IMR-90 (cell line): ENCODE measurements at regions not wholly inside any gene's neighbourhood (a gene's known extent, or its start where the extent isn't known, plus 50 kb on each side); places are given as distances from the start of the nearest gene placed in this dataset.

ENCODE experiments used
- ATAC-seq: fragments of 200-7000 bp; cut with Tn5 transposase; 2 replicates; pipeline ENCODE4 v1.9.1; 2020; ENCODE audit warnings: low read depth, mild to moderate bottlenecking, moderate library complexity
- BruUV-seq: library from RNA; stranded (reverse); fragments of 400-500 nt; replicated peaks from 2 replicates; lab custom pipeline; 2021; lab: Mats Ljungman, UMichigan
- CTCF ChIA-PET: fragments of 300-600 bp; formaldehyde crosslinking; extraction: SDS; loops from one replicate; lab custom pipeline; 2021; ENCODE audit warnings: antibody characterized with exemption; lab: Yijun Ruan, JAX
- POLR2A ChIA-PET: fragments of 300-600 bp; sonication (Branson Sonifier 250); formaldehyde crosslinking; loops from one replicate; lab custom pipeline; 2022; ENCODE audit warnings: antibody characterized with exemption; ENCODE audit not compliant: unreplicated experiment; lab: Charles Lee
- DNase-seq: peaks from one replicate; pipeline ENCODE4 v3.0.0; 2013
- H2AFZ ChIP-seq: replicated peaks from 2 replicates; pipeline ENCODE3; 2013; ENCODE audit warnings: low read length, mild to moderate bottlenecking; ENCODE audit not compliant: poor library complexity
- H2AK5ac ChIP-seq: 2 replicates; pipeline ENCODE4 v1.6.1; 2013; ENCODE audit warnings: low read depth, low read length, inconsistent platforms
- H2AK9ac ChIP-seq: replicated peaks from 2 replicates; pipeline ENCODE3; 2013; ENCODE audit warnings: mild to moderate bottlenecking, low read depth, low read length, moderate library complexity; ENCODE audit not compliant: poor library complexity
- H2BK120ac ChIP-seq: 2 replicates; pipeline ENCODE4 v1.6.1; 2013; ENCODE audit warnings: low read depth, low read length, inconsistent platforms
- H2BK15ac ChIP-seq: 3 replicates; pipeline ENCODE4 v1.6.1; 2013; ENCODE audit warnings: low read depth, low read length, inconsistent platforms
- H2BK20ac ChIP-seq: 2 replicates; pipeline ENCODE4 v1.6.1; 2013; ENCODE audit warnings: low read depth, mild to moderate bottlenecking, inconsistent platforms, low read length, moderate library complexity
- H2BK5ac ChIP-seq: 2 replicates; pipeline ENCODE4 v1.6.1; 2013; ENCODE audit warnings: mild to moderate bottlenecking, low read depth, low read length, inconsistent platforms; ENCODE audit not compliant: poor library complexity, severe bottlenecking
- H3K14ac ChIP-seq: replicated peaks from 2 replicates; pipeline ENCODE4 v1.6.1; 2013; ENCODE audit warnings: low read depth, low read length, inconsistent platforms
- H3K18ac ChIP-seq: 2 replicates; pipeline ENCODE4 v1.6.1; 2013; ENCODE audit warnings: low read depth, low read length, control low read depth
- H3K23ac ChIP-seq: 2 replicates; pipeline ENCODE4 v1.6.1; 2013; ENCODE audit warnings: low read depth, low read length, inconsistent platforms
- H3K27ac ChIP-seq: 2 replicates; pipeline ENCODE4 v1.5.1; 2013; ENCODE audit warnings: mild to moderate bottlenecking, control low read depth, low read length; ENCODE audit not compliant: insufficient read depth
- H3K27me3 ChIP-seq: 2 replicates; pipeline ENCODE4 v1.6.1; 2013; ENCODE audit warnings: low read length; ENCODE audit not compliant: control insufficient read depth, insufficient read depth
- H3K36me3 ChIP-seq: 2 replicates; pipeline ENCODE4 v1.6.1; 2013; ENCODE audit warnings: low read length, mixed read lengths; ENCODE audit not compliant: control insufficient read depth, insufficient read depth
- H3K4ac ChIP-seq: 2 replicates; pipeline ENCODE4 v1.6.1; 2013; ENCODE audit warnings: low read depth, low read length, inconsistent platforms
- H3K4me1 ChIP-seq: 2 replicates; pipeline ENCODE4 v1.6.1; 2013; ENCODE audit warnings: low read length, mixed read lengths; ENCODE audit not compliant: control insufficient read depth, insufficient read depth
- H3K4me2 ChIP-seq: 2 replicates; pipeline ENCODE4 v1.6.1; 2013; ENCODE audit warnings: low read depth, mild to moderate bottlenecking, control low read depth, low read length, moderate library complexity
- H3K4me3 ChIP-seq: 2 replicates; pipeline ENCODE4 v1.5.1; 2013; ENCODE audit warnings: low read depth, mild to moderate bottlenecking, control low read depth, low read length, moderate library complexity; ENCODE audit not compliant: insufficient read depth
- H3K56ac ChIP-seq: 2 replicates; pipeline ENCODE4 v1.6.1; 2013; ENCODE audit warnings: low read length, inconsistent platforms; ENCODE audit not compliant: insufficient read depth; ENCODE audit errors: extremely low read depth
- H3K79me1 ChIP-seq, 2 experiments: 2 replicates each; pipeline ENCODE4 v1.6.1; 2013; ENCODE audit warnings: low read length in 2 of 2, inconsistent platforms in 1 of 2, low read depth in 1 of 2
- H3K9ac ChIP-seq: 2 replicates; pipeline ENCODE4 v1.6.1; 2013; ENCODE audit warnings: low read depth, low read length, control low read depth
- H3K9me1 ChIP-seq: 2 replicates; pipeline ENCODE4 v1.6.1; 2013; ENCODE audit warnings: low read length, inconsistent platforms; ENCODE audit not compliant: insufficient read depth
- H3K9me3 ChIP-seq: 2 replicates; pipeline ENCODE4 v1.6.1; 2013; ENCODE audit warnings: low read length; ENCODE audit not compliant: control insufficient read depth, insufficient read depth
- H4K20me1 ChIP-seq: 2 replicates; pipeline ENCODE4 v1.6.1; 2013; ENCODE audit warnings: low read length, inconsistent platforms; ENCODE audit not compliant: insufficient read depth
- H4K5ac ChIP-seq: 2 replicates; pipeline ENCODE4 v1.6.1; 2013; ENCODE audit warnings: mild to moderate bottlenecking, low read depth, low read length, control low read depth
- H4K8ac ChIP-seq, 2 experiments: 2 replicates each; pipeline ENCODE4 v1.6.1; 2013; ENCODE audit warnings: low read depth in 2 of 2, low read length in 2 of 2, control low read depth in 1 of 2, inconsistent platforms in 1 of 2
- H4K91ac ChIP-seq: 2 replicates; pipeline ENCODE4 v1.6.1; 2013; ENCODE audit warnings: low read depth, low read length, inconsistent platforms; ENCODE audit not compliant: insufficient read depth
- ELK1 ChIP-seq: fragments of 150-350 bp; IDR thresholded peaks from 2 replicates; pipeline ENCODE4 v1.6.1; 2016; ENCODE audit warnings: low read depth, mild to moderate bottlenecking, low read length, moderate library complexity, borderline replicate concordance
- SMC3 ChIP-seq: fragments of 150-350 bp; IDR thresholded peaks from 2 replicates; pipeline ENCODE4 v1.6.1; 2016; ENCODE audit warnings: low read depth, mild to moderate bottlenecking, antibody characterized with exemption, low read length, moderate library complexity
- WGBS, 2 experiments: methylation state at CpG; one replicate each; pipeline versions ENCODE4 v1.1.5 to v1.1.7; 2013; ENCODE audit warnings: missing lambda C conversion rate in 2 of 2; ENCODE audit not compliant: insufficient read length in 1 of 2; ENCODE audit errors: extremely low coverage in 2 of 2; 5-methylcytosine and 5-hydroxymethylcytosine counted together
- dilution Hi-C: fragments of 300-500 bp; cut with HindIII; formaldehyde crosslinking; loops from one replicate; pipeline ENCODE4 v1.14.3; 2018; ENCODE audit warnings: low sequenced_read_pairs; ENCODE audit not compliant: unreplicated experiment
- in situ Hi-C: fragments of 300-500 bp; cut with MboI; formaldehyde crosslinking; loops from 3 replicates; pipeline ENCODE4 v1.14.3; 2019; ENCODE audit warnings: low sequenced_read_pairs, inconsistent platforms, mixed read lengths
- intact Hi-C: fragments of 100-400 bp; cut with micrococcal nuclease; formaldehyde crosslinking; loops from 2 replicates; pipeline ENCODE4 v1.10.0; 2022

- H2AK9ac ChIP-seq: no peak overlapping the region
- no peaks in the 10 kb centered on the region for H4K20me1 ChIP-seq
- H3K4me3 ChIP-seq: no peak overlapping the region
- H3K9me1 ChIP-seq: peaks cover 6% of the 10 kb centered on the region; the same call in 1 of the 2 replicates
- no peak overlapping the region for H2BK5ac ChIP-seq
- no peaks in the 10 kb centered on the region for H3K9me3 ChIP-seq
- H3K36me3 ChIP-seq: no peaks in the 10 kb centered on the region
- dilution Hi-C loops: no loop called here
- H3K4me2 ChIP-seq: no peak overlapping the region
- TF ChIP-seq SMC3 (no peak), ELK1 (no peak)
- peak overlapping the region; percentile 40; the same call in 1 of the 2 replicates for H3K4ac ChIP-seq
- no peak overlapping the region for H3K56ac ChIP-seq
- peak; percentile 68 for DNase-seq
- H2BK120ac ChIP-seq: no peak overlapping the region
- no CpG with 5 or more reads among the region's 1 CpG for whole genome bisulfite sequencing, 2 experiments
- no TSS peak for BruUV-seq
- H2BK20ac ChIP-seq: peak overlapping the region; percentile 62; the same call in 1 of the 2 replicates
- ChIA-PET POLR2A (interaction anchor here (0.6 kb wide), 1 partner anchor 207 kb away, joined by 4 read pairs; no protein-coding TSS in a partner anchor), CTCF (interaction anchor here (0.7 kb wide), 2 partner anchors 21 to 254 kb away, joined by 3 read pairs; no protein-coding TSS in a partner anchor)
- no peak overlapping the region for H2BK15ac ChIP-seq
- no peak overlapping the region; the same call in 1 of the 2 replicates for H3K23ac ChIP-seq
- in situ Hi-C loops: no loop called here
- no peak overlapping the region for H4K5ac ChIP-seq
- H3K18ac ChIP-seq: no peak overlapping the region
- H2AFZ ChIP-seq: no peak overlapping the region
- peaks cover 6% of the 10 kb centered on the region for H3K4me1 ChIP-seq
- H3K14ac ChIP-seq: no peak overlapping the region
- H3K27me3 ChIP-seq: peaks cover 12% of the 10 kb centered on the region
- H4K8ac ChIP-seq: no peak overlapping the region
- no peaks in the 10 kb centered on the region for H3K79me1 ChIP-seq
- no peak overlapping the region for H4K91ac ChIP-seq
- peak; percentile 69 for ATAC-seq
- intact Hi-C loops: no loop called here
- no peak overlapping the region for H3K27ac ChIP-seq
- H3K9ac ChIP-seq: no peak overlapping the region
- no peak overlapping the region for H2AK5ac ChIP-seq
Observed at GRCh38 chr2:64291181-64291580, 147.0 kb upstream of the PELI1 start.
